ENCODE measurements at regions not wholly inside any gene's neighbourhood (a gene's known extent, or its start where the extent isn't known, plus 50 kb on each side); places are given as distances from the start of the nearest gene placed in this dataset.

DNA sequence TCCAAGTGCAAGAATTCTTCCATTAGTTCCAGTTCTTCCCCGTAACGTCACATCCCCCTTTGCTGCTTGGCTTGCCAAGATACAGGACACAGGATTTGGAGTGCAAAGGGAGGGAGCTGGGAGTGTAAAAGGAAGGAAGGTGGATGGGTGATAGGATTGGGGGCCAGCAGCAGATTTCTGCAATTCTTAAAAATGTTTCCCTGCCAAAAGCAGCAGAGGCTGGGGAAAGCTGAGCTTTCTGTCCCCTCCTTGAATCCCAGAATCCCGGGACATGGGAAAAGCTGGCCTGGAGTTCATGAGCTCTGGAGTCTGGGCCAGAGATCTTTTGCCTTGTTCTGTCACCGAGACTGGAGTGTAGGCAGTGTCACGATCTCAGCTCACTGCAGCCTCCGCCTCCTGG is 60.0 kb upstream of the EPB41L1 start:
- 26 to 27% methylated on average over 2 to 6 of the region's 6 CpGs for WGBS, 2 donors (ENCODE audit: low coverage in 1 of 2)
- Histone ChIP-seq H3K27ac (peak overlapping the region; percentile 82 to 89 (median 88)), H3K9me3 (no peaks in the 10 kb centered on the region), H3K4me1 (peaks cover 14 to 70% (median 54%) of the 10 kb centered on the region in 4 donors), H3K36me3 (no peaks in the 10 kb centered on the region), H3K27me3 (peaks cover 22% of the 10 kb centered on the region), H3K4me3 (peak overlapping the region in 2 of 4 donors; percentile 2 to 69)
- intact Hi-C loops (cut with DNase I; ENCODE audit: low total_unique reads) (no loop called here), in situ Hi-C loops (cut with MboI; ENCODE audit: low pct_ligation_motif_present in 1 of 4, low pct_unique_long_range_greater_than_20kb in 1 of 4, low sequenced_read_pairs in 3 of 4) (no loop called here)
- TF ChIP-seq EP300 (IDR thresholded peaks at IDR 0.05; ENCODE audit: low read depth): no peak
- TF ChIP-seq POLR2AphosphoS5 (IDR thresholded peaks at IDR 0.05): no peak
- TF ChIP-seq CTCF (IDR thresholded peaks at IDR 0.05): no peak
- TF ChIP-seq POLR2A (IDR thresholded peaks at IDR 0.05): no peak
- DNase-seq: peak; percentile 39

- H3K27ac ChIP-seq: peak overlapping the region; percentile 82 to 89 (median 88)
- in situ Hi-C loops (cut with MboI; ENCODE audit: low pct_ligation_motif_present in 1 of 4, low pct_unique_long_range_greater_than_20kb in 1 of 4, low sequenced_read_pairs in 3 of 4) (no loop called here), intact Hi-C loops (cut with DNase I; ENCODE audit: low total_unique reads) (no loop called here)
- peaks cover 15% of the 10 kb centered on the region for H3K27me3 ChIP-seq
- DNase-seq: no peak
- H3K4me1 ChIP-seq: peaks cover 16 to 76% (median 57%) of the 10 kb centered on the region in 4 donors
- no peaks in the 10 kb centered on the region for H3K9me3 ChIP-seq
- no peaks in the 10 kb centered on the region for H3K36me3 ChIP-seq
- no peak overlapping the region for H3K4me3 ChIP-seq
- TF ChIP-seq CTCF (IDR thresholded peaks at IDR 0.05): no peak
- no peak for TF ChIP-seq POLR2A (IDR thresholded peaks at IDR 0.05)
- TF ChIP-seq EP300 (IDR thresholded peaks at IDR 0.05; ENCODE audit: low read depth): no peak
These were observed 58.1 kb upstream of the EPB41L1 start for GRCh38 chr20:36096435-36096834.

GRCh38 chr20:36097337-36098151 is 57.0 kb upstream of the EPB41L1 start:
- Histone ChIP-seq H3K27me3 (peaks cover 4% of the 10 kb centered on the region), H3K27ac (peak overlapping the region; percentile 82 to 89 (median 88)), H3K36me3 (no peaks in the 10 kb centered on the region), H3K4me1 (peaks cover 27 to 80% (median 58%) of the 10 kb centered on the region in 4 donors), H3K4me3 (no peak overlapping the region), H3K9me3 (no peaks in the 10 kb centered on the region)
- in situ Hi-C loops (cut with MboI; ENCODE audit: low pct_ligation_motif_present in 1 of 4, low pct_unique_long_range_greater_than_20kb in 1 of 4, low sequenced_read_pairs in 3 of 4): no loop called here
- 49% methylated on average over 4 of the region's 4 CpGs for WGBS, 2 donors (ENCODE audit: low coverage in 1 of 2)
- TF ChIP-seq POLR2AphosphoS5 (IDR thresholded peaks at IDR 0.05): peak in 1 of 3 donors; percentile 5
- TF ChIP-seq CTCF (IDR thresholded peaks at IDR 0.05): peak in 1 of 5 experiments; percentile 26
- no peak for TF ChIP-seq EP300 (IDR thresholded peaks at IDR 0.05; ENCODE audit: low read depth)
- TF ChIP-seq POLR2A (IDR thresholded peaks at IDR 0.05): no peak
- intact Hi-C loops (cut with DNase I; ENCODE audit: low total_unique reads): no loop called here
- DNase-seq: peak; percentile 64

DNA sequence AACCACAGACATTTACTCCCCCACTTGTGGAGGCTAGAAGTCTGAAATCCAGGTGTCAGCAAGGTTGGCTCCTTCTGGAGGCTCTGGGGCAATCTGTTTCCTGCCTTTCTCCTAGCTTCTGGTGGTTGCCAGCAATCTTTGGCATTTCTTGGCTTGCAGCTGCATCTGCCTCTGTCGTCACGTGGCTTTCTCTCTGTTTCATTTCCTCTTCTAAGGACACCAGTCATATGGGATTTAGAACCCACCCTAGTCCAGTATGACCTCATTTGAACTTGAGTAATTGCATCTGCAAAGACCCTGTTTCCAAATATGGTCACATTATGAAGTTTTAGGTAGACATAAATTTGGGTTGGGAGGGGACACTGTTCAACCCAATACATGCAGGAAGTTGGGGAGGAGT is 56.2 kb upstream of the EPB41L1 start:
- Histone ChIP-seq H3K27me3 (no peaks in the 10 kb centered on the region), H3K4me3 (no peak overlapping the region), H3K27ac (peak overlapping the region; percentile 82 to 89 (median 88)), H3K36me3 (no peaks in the 10 kb centered on the region), H3K9me3 (no peaks in the 10 kb centered on the region), H3K4me1 (peaks cover 34 to 83% (median 62%) of the 10 kb centered on the region in 4 donors)
- peak in 2 of 3 donors; percentile 22 to 46 for TF ChIP-seq POLR2AphosphoS5 (IDR thresholded peaks at IDR 0.05)
- TF ChIP-seq POLR2A (IDR thresholded peaks at IDR 0.05): no peak
- TF ChIP-seq CTCF (IDR thresholded peaks at IDR 0.05): no peak
- TF ChIP-seq EP300 (IDR thresholded peaks at IDR 0.05; ENCODE audit: low read depth): no peak
- intact Hi-C loops (cut with DNase I; ENCODE audit: low total_unique reads): no loop called here
- in situ Hi-C loops (cut with MboI; ENCODE audit: low pct_ligation_motif_present in 1 of 4, low pct_unique_long_range_greater_than_20kb in 1 of 4, low sequenced_read_pairs in 3 of 4): no loop called here
- peak; percentile 67 for DNase-seq
- WGBS, 2 donors (ENCODE audit: low coverage in 1 of 2): 0 to 7% methylated on average over 2 of the region's 2 CpGs
